Spinal cord (tissue), 9 donors: ENCODE measurements at regions not wholly inside any gene's neighbourhood (a gene's known extent, or its start where the extent isn't known, plus 50 kb on each side); places are given as distances from the start of the nearest gene placed in this dataset.
A peak's percentile ranks its signal among the peaks of the same experiment; 100 is the strongest.
"Not testable (repeated sequence)": the region's sequence is repeated elsewhere in the genome, so short reads cannot be mapped to it uniquely, and the experiment has no call there.

Experiments used
- DNase-seq, 6 donors: peaks; one replicate each; pipeline versions ENCODE4 v3.0.0 to v3.0.0-alpha.2; 2013 to 2015; ENCODE audit warnings: low spot score in 6 of 6, low read depth in 4 of 6
- H3K27ac ChIP-seq: one replicate; pipeline ENCODE4 v1.5.1; 2013; ENCODE audit warnings: low read depth, low read length, control low read depth
- H3K27me3 ChIP-seq: one replicate; pipeline ENCODE4 v1.6.1; 2013; ENCODE audit warnings: low read length; ENCODE audit not compliant: control insufficient read depth, insufficient read depth
- H3K36me3 ChIP-seq: one replicate; pipeline ENCODE4 v1.6.1; 2013; ENCODE audit warnings: low read length; ENCODE audit not compliant: control insufficient read depth, insufficient read depth
- H3K4me1 ChIP-seq: one replicate; pipeline ENCODE4 v1.6.1; 2013; ENCODE audit warnings: low read length; ENCODE audit not compliant: control insufficient read depth, insufficient read depth
- H3K4me3 ChIP-seq: one replicate; pipeline ENCODE4 v1.5.1; 2013; ENCODE audit warnings: low read depth, low read length, control low read depth
- H3K9me3 ChIP-seq: one replicate; pipeline ENCODE4 v1.6.1; 2013; ENCODE audit warnings: low read length; ENCODE audit not compliant: control insufficient read depth, insufficient read depth
- WGBS: methylation state at CpG from one replicate; pipeline ENCODE4 v1.1.5; 2013; ENCODE audit warnings: missing lambda C conversion rate; ENCODE audit not compliant: insufficient coverage; 5-methylcytosine and 5-hydroxymethylcytosine counted together
- donor health status: healthy.

DNA sequence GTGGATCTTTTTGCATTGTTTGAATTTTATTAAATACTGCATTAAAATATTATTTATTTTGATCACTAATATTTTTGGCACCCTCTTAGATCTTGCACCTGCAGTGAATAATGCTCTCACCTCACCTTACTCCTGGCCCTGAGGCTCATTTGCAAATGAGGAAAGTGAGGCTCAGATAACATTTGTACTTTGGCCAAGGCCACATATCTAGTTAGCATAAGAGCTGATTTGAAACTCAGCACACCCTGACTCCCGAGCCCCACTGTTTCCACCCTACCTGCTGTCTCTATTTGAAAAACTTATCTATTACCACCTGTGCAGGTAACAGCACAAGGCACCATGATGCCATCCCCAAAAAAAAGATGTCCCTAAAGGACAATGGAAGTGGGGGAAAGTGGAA lies 358.7 kb upstream of the MAF start:
- no peak overlapping the region for H3K27ac ChIP-seq
- no CpG with 5 or more reads among the region's 1 CpG for WGBS
- no peaks in the 10 kb centered on the region for H3K36me3 ChIP-seq
- H3K4me3 ChIP-seq, result no peak overlapping the region
- DNase-seq, result no peak
- H3K27me3 ChIP-seq, result no peaks in the 10 kb centered on the region
- H3K9me3 ChIP-seq, result no peaks in the 10 kb centered on the region
- H3K4me1 ChIP-seq, result no peaks in the 10 kb centered on the region

DNA sequence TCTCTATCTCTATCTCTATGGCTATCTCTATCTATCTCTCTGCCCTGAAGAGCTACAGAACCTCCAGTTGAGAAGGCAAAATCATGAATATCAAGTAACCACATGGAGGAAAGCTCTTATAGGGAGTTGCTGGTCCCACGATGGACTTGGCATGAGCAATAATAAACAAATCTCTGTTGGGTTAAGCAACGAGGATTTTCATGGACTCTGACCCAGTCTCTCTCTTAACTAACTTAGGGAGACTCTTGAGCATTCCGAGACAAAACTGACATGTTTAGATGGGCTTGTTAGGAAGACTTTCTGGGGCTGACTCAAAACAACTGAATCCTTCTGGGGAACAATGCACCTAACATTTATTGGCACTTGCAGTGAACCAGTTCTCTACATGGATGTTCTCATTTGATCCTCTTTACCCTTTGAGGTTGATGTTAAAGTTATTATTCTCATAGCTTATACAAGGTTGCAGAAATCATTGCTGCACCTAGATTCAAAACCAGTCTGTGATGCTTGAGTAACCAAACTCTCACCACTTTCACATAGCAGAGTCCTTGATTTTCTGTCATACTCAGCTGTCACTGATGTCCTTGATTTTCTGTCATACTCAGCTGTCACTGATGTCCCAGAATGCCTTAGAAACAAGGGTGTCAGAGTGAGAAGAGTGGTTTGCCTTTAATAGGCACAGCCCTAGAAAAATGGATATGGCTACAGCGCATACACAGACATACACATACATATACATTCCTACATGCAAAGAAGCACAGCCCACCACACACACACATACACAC lies 354.6 kb upstream of the MAF start:
- WGBS, result 100% methylated on average over 1 of the region's 4 CpGs
- Histone ChIP-seq H3K27me3 (no peaks in the 10 kb centered on the region), H3K27ac (no peak overlapping the region), H3K9me3 (no peaks in the 10 kb centered on the region), H3K4me3 (no peak overlapping the region), H3K4me1 (no peaks in the 10 kb centered on the region), H3K36me3 (no peaks in the 10 kb centered on the region)
- no peak for DNase-seq

DNA sequence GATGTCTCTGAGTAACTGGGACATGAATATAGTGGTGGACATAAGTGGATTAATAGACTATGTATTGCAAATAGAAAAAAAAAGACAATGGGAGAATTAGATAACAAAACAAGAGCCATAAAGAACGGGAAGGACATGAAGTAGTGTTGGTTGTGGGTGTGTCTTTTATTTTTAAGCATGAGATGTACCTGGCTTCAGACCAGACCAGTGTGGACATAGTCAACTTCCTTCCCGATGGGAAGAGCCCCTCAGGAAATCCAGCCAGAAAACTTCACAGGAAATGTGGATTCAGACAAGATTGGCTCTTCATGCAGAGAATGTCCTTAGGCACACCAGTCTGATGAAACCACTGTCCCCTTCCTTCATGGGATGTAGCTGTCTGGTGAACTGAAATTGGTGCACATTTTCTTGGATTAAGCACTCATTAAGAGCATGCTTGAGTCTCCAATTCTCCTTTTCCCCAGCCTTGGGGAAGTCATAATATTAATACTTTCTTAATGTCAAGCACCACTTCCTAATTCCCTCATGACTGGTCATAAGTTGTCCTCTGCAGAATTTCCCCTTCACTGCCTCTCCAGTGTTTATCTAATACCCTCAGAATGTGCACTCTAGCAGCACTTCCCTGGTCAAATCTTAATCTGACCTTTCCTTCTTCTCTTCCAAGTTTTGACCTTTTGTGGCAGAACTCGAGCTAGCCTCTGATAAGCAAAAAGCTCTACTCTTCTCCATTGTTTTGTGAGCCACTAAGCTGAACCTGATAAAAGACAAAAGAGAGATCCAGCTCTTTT lies 350.6 kb upstream of the MAF start:
- H3K4me1 ChIP-seq, result no peaks in the 10 kb centered on the region
- no peak for DNase-seq
- 60% methylated on average over 3 of the region's 3 CpGs for WGBS
- H3K4me3 ChIP-seq, result no peak overlapping the region
- H3K27ac ChIP-seq, result no peak overlapping the region
- no peaks in the 10 kb centered on the region for H3K36me3 ChIP-seq
- no peaks in the 10 kb centered on the region for H3K9me3 ChIP-seq
- no peaks in the 10 kb centered on the region for H3K27me3 ChIP-seq

DNA sequence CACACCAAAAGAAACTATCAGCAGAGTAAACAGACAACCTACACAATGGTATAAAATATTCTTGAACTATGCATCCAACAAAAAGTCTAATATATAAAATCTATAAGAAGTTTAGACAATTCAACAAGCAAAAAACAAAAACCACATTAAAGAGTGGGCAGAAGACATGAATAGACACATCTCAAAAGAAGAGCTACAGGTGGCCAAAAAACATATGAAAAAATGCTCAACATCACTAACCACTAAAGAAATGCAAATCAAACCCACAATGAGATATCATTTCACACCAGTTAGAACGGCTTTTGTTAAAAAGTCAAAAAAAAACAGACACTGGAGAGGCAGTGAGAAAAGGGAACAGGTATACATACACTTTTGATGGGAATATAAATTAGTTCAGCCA lies 348.9 kb upstream of the MAF start:
- H3K36me3 ChIP-seq, result no peaks in the 10 kb centered on the region
- DNase-seq, result no peak
- no CpG with 5 or more reads among the region's 1 CpG for WGBS
- H3K4me3 ChIP-seq, result no peak overlapping the region
- H3K9me3 ChIP-seq, result no peaks in the 10 kb centered on the region
- H3K27ac ChIP-seq, result no peak overlapping the region
- no peaks in the 10 kb centered on the region for H3K27me3 ChIP-seq
- no peaks in the 10 kb centered on the region for H3K4me1 ChIP-seq

DNA sequence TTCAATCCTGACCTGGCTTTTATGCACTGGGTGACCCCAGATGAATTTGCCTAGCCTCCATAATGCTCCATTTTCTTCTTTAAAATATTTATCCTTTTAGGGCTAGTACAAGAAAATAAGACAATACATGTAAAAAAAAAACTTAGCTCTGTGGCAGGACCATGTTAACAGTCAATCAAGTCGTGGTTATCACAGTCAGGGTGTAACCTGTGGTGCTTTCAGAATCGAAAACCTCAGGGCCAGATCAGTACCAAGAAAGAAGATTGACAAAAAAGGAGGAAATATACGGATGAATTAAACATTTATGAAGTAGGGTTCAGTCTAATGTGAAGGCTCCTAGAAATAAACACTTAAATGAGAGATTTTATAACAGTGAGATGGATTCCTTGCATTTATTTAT lies 347.2 kb upstream of the MAF start:
- Histone ChIP-seq H3K9me3 (no peaks in the 10 kb centered on the region), H3K4me1 (no peaks in the 10 kb centered on the region), H3K4me3 (no peak overlapping the region), H3K36me3 (no peaks in the 10 kb centered on the region), H3K27me3 (no peaks in the 10 kb centered on the region), H3K27ac (no peak overlapping the region)
- 80% methylated on average over 1 of the region's 3 CpGs for WGBS
- DNase-seq, result no peak

DNA sequence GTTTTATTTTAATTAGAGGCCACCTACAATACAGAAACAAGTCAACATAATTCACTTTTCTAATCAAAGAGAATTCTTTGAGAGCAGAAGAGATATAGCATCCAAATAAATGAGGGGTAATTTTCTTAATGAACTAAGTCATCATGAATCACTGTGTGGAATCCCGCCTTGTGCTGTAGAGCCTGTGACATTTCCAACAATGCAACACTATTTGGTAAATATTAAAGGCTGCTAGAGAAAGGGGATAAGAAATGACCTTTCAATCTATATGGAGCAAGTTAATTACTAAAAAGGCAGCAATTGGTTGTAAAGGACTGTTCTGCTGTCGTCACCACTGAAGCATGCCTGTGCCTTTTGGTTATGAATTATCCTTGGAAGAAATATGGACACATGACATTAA lies 345.7 kb upstream of the MAF start:
- WGBS, result no CpG with 5 or more reads among the region's 2 CpGs
- no peaks in the 10 kb centered on the region for H3K27me3 ChIP-seq
- no peaks in the 10 kb centered on the region for H3K36me3 ChIP-seq
- H3K4me1 ChIP-seq, result no peaks in the 10 kb centered on the region
- peak in 1 of 6 donors; percentile 50 for DNase-seq
- H3K27ac ChIP-seq, result no peak overlapping the region
- H3K4me3 ChIP-seq, result no peak overlapping the region
- no peaks in the 10 kb centered on the region for H3K9me3 ChIP-seq

DNA sequence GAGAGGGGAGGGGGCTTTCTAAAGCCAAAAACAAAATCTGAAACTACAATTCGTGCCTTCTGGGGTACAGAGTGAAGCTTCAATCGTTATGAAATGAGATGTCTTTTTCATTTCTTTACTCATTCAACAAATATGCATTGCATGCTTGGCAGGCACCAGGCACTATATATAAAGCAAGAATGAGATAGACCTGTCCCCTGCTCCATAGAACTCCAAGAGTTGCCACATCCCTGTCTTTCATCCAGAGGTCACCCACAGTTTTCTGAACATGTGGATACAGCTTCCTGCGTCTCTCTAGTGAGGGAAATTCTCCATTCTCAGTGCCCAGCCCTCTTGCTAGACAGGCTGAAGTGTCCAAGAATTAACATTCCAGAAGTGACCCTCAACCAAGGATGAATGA lies 343.2 kb upstream of the MAF start:
- H3K36me3 ChIP-seq, result no peaks in the 10 kb centered on the region
- no peaks in the 10 kb centered on the region for H3K9me3 ChIP-seq
- H3K4me1 ChIP-seq, result no peaks in the 10 kb centered on the region
- DNase-seq, result no peak
- no peaks in the 10 kb centered on the region for H3K27me3 ChIP-seq
- H3K27ac ChIP-seq, result no peak overlapping the region
- no peak overlapping the region for H3K4me3 ChIP-seq
- WGBS, result no CpG with 5 or more reads among the region's 3 CpGs

DNA sequence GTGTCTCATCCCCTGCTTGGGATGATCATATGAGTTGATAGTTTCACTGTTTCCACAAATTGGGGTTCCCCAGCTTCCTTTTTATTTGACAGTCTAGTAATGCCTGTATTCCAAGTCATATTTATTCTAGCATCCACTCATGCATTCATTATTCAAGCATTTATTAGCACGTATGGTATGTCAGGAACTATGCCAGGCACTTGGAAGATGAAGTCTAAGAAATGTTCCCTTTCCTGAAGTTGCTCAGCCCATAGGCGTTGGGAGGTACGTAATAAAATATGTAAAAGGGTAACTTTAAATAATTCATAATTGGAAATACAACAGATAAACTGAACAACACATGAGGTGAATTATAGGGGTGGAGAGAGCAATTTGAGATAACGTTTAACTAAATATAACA lies 338.0 kb upstream of the MAF start:
- H3K9me3 ChIP-seq, result no peaks in the 10 kb centered on the region
- WGBS, result no CpG with 5 or more reads among the region's 4 CpGs

DNA sequence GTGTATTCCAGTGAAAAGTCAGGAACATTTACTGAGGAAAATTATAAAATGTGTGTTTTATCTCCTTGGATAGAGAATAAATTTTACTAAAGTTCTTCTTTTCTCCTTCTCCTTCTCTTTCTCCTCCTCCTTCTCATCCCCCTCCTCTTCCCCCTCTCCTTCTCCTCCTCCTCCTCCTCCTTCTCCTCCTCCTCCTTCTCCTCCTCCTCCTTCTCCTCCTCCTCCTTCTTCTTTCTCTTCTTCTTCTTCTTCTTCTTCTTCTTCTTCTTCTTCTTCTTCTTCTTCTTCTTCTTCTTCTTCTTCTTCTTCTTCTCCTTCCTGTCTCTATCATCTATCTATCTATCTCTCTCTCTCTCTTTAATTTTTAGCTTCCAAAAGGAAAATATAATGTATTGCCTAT lies 337.1 kb upstream of the MAF start:
- not testable (repeated sequence) for H3K9me3 ChIP-seq, H3K4me3 ChIP-seq, H3K27ac ChIP-seq, H3K4me1 ChIP-seq, H3K36me3 ChIP-seq, H3K27me3 ChIP-seq, DNase-seq

More for the DNA sequence above, 338.0 kb upstream of the MAF start:
- Histone ChIP-seq H3K27me3 (no peaks in the 10 kb centered on the region), H3K4me1 (no peaks in the 10 kb centered on the region), H3K36me3 (no peaks in the 10 kb centered on the region), H3K4me3 (no peak overlapping the region), H3K27ac (no peak overlapping the region)
- no peak for DNase-seq

DNA sequence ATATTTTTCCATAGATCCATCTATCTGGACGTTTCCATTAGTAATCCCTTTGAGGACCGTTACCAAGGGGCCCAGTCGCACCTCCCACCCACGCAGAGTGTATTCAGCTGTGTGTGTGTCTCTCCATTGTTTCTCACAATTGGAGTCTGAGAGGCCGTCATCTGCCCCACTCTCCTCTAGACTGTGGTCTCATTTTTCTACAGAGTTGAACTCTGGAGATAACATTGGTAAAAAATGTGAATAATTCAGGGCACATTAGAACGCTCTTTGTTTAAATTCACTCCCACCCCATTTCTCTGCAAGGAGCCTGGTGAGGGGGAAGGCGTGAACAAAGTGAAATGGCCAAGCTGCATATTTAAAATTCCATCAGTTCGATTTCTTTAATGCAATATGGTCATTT lies 333.1 kb upstream of the MAF start:
- no peaks in the 10 kb centered on the region for H3K36me3 ChIP-seq
- no peak overlapping the region for H3K4me3 ChIP-seq
- no peak overlapping the region for H3K27ac ChIP-seq
- no peaks in the 10 kb centered on the region for H3K9me3 ChIP-seq
- peak in 2 of 6 donors; percentile 12 to 17 for DNase-seq
- H3K4me1 ChIP-seq, result no peaks in the 10 kb centered on the region
- 14% methylated on average over 3 of the region's 8 CpGs for WGBS
- no peaks in the 10 kb centered on the region for H3K27me3 ChIP-seq
